Colonic mucosa (tissue), 4 donors: ENCODE measurements at regions not wholly inside any gene's neighbourhood (a gene's known extent, or its start where the extent isn't known, plus 50 kb on each side); places are given as distances from the start of the nearest gene placed in this dataset.

Experiments used
- DNase-seq: peaks from one replicate; pipeline ENCODE4 v3.0.0-alpha.2; 2020
- H3K27ac ChIP-seq: fragments of 200-600 bp; one replicate; pipeline ENCODE4 v1.8.0; 2021
- H3K27me3 ChIP-seq: fragments of 200-600 bp; one replicate; pipeline ENCODE4 v1.8.0; 2021
- H3K36me3 ChIP-seq: fragments of 200-600 bp; one replicate; pipeline ENCODE4 v1.8.0; 2021
- H3K4me1 ChIP-seq: fragments of 200-600 bp; one replicate; pipeline ENCODE4 v1.8.0; 2021; ENCODE audit warnings: mild to moderate bottlenecking
- H3K4me3 ChIP-seq: fragments of 200-600 bp; one replicate; pipeline ENCODE4 v1.8.0; 2021
- H3K9ac ChIP-seq, 2 donors: one replicate each; pipeline ENCODE4 v1.7.0; 2013; ENCODE audit warnings: control low read depth in 2 of 2, low read depth in 2 of 2, low read length in 2 of 2
- H3K9me3 ChIP-seq: fragments of 200-600 bp; one replicate; pipeline ENCODE4 v1.8.0; 2021
- CTCF ChIP-seq: fragments of 200-600 bp; IDR thresholded peaks from one replicate; pipeline ENCODE4 v1.8.0; 2022; ENCODE audit warnings: antibody characterized with exemption, mild to moderate bottlenecking
- intact Hi-C: fragments of 100-400 bp; cut with DNase I; formaldehyde crosslinking; loops from one replicate; pipeline ENCODE4 v1.14.1; 2022
- donor health status: healthy.
- donor health status: DM: no; HTN: no; CAD: no.
- donor health status: DM: no; HTN: no; CAD: no.

DNA sequence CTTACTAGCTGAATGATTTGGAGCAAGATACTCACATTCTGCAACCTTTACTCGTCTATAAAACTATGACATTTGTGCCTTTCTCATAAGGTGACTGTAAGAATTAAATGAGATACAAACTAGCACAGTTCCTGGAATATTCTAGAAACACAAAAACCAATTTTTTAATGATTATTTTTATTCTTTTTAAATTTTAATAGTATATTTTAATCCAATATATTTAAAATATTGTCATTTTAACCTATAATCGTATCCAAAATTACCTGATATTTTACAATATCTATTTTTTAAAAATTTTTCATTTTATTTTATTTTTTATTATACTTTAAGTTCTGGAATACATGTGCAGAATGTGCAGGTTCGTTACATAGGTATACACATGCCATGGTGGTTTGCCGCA is 238.1 kb downstream of the OLFM4 start:
- no peak for DNase-seq
- no peak overlapping the region for H3K27ac ChIP-seq
- H3K9ac ChIP-seq, result no peak overlapping the region
- H3K4me1 ChIP-seq, result no peaks in the 10 kb centered on the region
- no peaks in the 10 kb centered on the region for H3K36me3 ChIP-seq
- intact Hi-C loops, result no loop called here
- TF ChIP-seq CTCF, result no peak
- no peak overlapping the region for H3K4me3 ChIP-seq
- no peaks in the 10 kb centered on the region for H3K9me3 ChIP-seq
- H3K27me3 ChIP-seq, result no peaks in the 10 kb centered on the region

DNA sequence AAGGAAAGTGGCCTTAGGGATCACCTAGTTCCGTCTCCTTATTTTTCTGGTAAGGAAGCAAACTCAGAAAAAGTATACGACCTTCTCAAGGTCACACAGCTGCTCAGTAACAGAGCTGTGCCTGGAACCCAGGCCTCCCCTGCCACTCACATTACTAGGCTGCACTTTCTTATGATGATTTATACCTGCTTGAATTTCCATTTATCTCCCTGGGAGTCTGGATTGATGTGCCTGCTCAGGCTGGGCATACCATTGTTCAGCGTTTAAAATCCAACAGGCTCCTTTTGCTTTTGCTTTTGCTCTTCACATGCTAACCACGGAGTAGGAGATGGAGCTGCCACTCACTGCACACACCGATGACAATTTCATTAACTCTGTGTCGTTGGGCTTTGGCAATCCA is 241.0 kb downstream of the OLFM4 start:
- Histone ChIP-seq H3K27me3 (no peaks in the 10 kb centered on the region), H3K4me3 (no peak overlapping the region), H3K27ac (no peak overlapping the region), H3K9me3 (no peaks in the 10 kb centered on the region), H3K9ac (no peak overlapping the region), H3K36me3 (no peaks in the 10 kb centered on the region), H3K4me1 (no peaks in the 10 kb centered on the region)
- intact Hi-C loops, result no loop called here
- no peak for TF ChIP-seq CTCF
- DNase-seq, result no peak

DNA sequence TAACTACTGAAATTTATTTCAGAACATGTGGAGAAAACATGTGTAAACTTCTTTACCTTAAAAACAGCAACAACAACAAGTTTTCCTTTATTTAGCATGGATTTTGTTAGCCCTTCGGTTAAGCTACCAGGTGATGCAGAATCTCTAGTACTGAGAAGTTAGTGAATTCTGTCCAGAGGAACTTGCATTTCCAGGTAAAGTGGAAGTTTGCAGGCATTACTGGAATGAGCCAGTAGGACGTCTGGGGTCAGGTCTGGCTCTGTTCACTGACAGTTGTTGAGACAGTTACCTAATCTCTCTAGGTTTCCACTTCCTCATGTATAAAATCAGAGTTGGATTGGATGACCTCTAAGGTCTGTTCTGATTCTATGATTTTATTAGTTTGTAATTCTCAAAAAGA is 244.3 kb downstream of the OLFM4 start:
- no peaks in the 10 kb centered on the region for H3K36me3 ChIP-seq
- no peak overlapping the region for H3K4me3 ChIP-seq
- no peak for DNase-seq
- H3K27me3 ChIP-seq, result no peaks in the 10 kb centered on the region
- intact Hi-C loops, result no loop called here
- no peak overlapping the region for H3K27ac ChIP-seq
- no peak for TF ChIP-seq CTCF
- H3K9ac ChIP-seq, result no peak overlapping the region
- H3K9me3 ChIP-seq, result no peaks in the 10 kb centered on the region
- H3K4me1 ChIP-seq, result no peaks in the 10 kb centered on the region

GRCh38 chr13:53276265-53276664 is 247.7 kb downstream of the OLFM4 start:
- H3K9ac ChIP-seq, result no peak overlapping the region
- H3K4me3 ChIP-seq, result no peak overlapping the region
- H3K27me3 ChIP-seq, result no peaks in the 10 kb centered on the region
- H3K4me1 ChIP-seq, result no peaks in the 10 kb centered on the region
- no peak for TF ChIP-seq CTCF
- DNase-seq, result no peak
- no peak overlapping the region for H3K27ac ChIP-seq
- no peaks in the 10 kb centered on the region for H3K9me3 ChIP-seq
- no peaks in the 10 kb centered on the region for H3K36me3 ChIP-seq
- intact Hi-C loops, result no loop called here

GRCh38 chr13:53281677-53282076 is 253.1 kb downstream of the OLFM4 start:
- H3K27me3 ChIP-seq, result no peaks in the 10 kb centered on the region
- H3K9ac ChIP-seq, result no peak overlapping the region
- no peaks in the 10 kb centered on the region for H3K4me1 ChIP-seq
- no peak overlapping the region for H3K4me3 ChIP-seq
- DNase-seq, result no peak
- no peaks in the 10 kb centered on the region for H3K36me3 ChIP-seq
- TF ChIP-seq CTCF, result no peak
- H3K9me3 ChIP-seq, result no peaks in the 10 kb centered on the region
- intact Hi-C loops, result no loop called here
- no peak overlapping the region for H3K27ac ChIP-seq

DNA sequence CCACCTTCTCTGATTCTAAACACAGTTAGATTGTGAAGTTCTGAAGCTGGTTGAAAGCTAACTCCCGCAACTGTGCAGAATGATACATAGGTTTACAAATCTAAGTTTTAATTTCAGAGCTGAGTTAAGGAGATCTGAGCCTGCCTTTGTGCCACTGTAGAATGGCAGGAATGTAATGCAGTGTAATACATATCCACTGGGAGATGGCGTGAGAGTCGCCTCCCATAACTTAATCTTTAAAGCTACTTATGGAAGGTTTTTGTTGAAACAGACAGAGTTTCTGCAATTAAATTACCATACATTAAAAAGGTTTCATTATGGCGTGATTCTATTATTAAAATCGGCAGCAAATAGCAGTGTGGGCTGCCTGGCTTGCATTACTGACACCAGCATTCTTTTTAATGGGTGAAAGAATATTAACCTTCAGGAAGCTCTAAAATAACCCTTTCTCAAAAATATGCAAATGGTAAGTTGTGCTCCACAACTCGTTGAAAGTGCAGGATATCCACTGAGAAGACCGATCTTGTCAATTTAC is 257.4 kb downstream of the OLFM4 start:
- Histone ChIP-seq H3K9me3 (no peaks in the 10 kb centered on the region), H3K4me1 (no peaks in the 10 kb centered on the region), H3K4me3 (no peak overlapping the region), H3K27ac (no peak overlapping the region), H3K36me3 (no peaks in the 10 kb centered on the region), H3K27me3 (no peaks in the 10 kb centered on the region), H3K9ac (no peak overlapping the region)
- intact Hi-C loops, result no loop called here
- DNase-seq, result no peak
- TF ChIP-seq CTCF, result no peak
